H9 (cell line): ENCODE measurements at regions not wholly inside any gene's neighbourhood (a gene's known extent, or its start where the extent isn't known, plus 50 kb on each side); places are given as distances from the start of the nearest gene placed in this dataset.

ENCODE experiments used
- DNase-seq: peaks from one replicate; pipeline ENCODE4 v3.0.0-alpha.2; 2017
- H2AFZ ChIP-seq: one replicate; pipeline ENCODE4 v1.6.1; 2013; ENCODE audit warnings: mild to moderate bottlenecking, low read length, control low read depth, moderate library complexity
- H2AK5ac ChIP-seq: 2 replicates; pipeline ENCODE4 v1.6.1; 2013; ENCODE audit warnings: low read length, control low read depth, mixed read lengths; ENCODE audit not compliant: insufficient read length
- H2BK120ac ChIP-seq: one replicate; pipeline ENCODE4 v1.6.1; 2013; ENCODE audit warnings: low read depth, mild to moderate bottlenecking, low read length, control low read depth, inconsistent platforms; ENCODE audit not compliant: poor library complexity, severe bottlenecking
- H2BK12ac ChIP-seq: 2 replicates; pipeline ENCODE4 v1.6.1; 2013; ENCODE audit warnings: low read length, control low read depth, mixed read lengths, low read depth; ENCODE audit not compliant: insufficient read length
- H2BK15ac ChIP-seq: 2 replicates; pipeline ENCODE4 v1.6.1; 2013; ENCODE audit warnings: low read depth, low read length, control low read depth
- H2BK20ac ChIP-seq: one replicate; pipeline ENCODE4 v1.6.1; 2013; ENCODE audit warnings: low read depth, mild to moderate bottlenecking, low read length, control low read depth, inconsistent platforms; ENCODE audit not compliant: poor library complexity, severe bottlenecking
- H2BK5ac ChIP-seq: 2 replicates; pipeline ENCODE4 v1.6.1; 2013; ENCODE audit warnings: low read length, control low read depth, mixed read lengths; ENCODE audit not compliant: insufficient read length
- H3K14ac ChIP-seq: 2 replicates; pipeline ENCODE4 v1.6.1; 2013; ENCODE audit warnings: low read length, control low read depth; ENCODE audit not compliant: insufficient read depth
- H3K18ac ChIP-seq: 2 replicates; pipeline ENCODE4 v1.6.1; 2013; ENCODE audit warnings: low read depth, mild to moderate bottlenecking, mixed read lengths, low read length, control low read depth; ENCODE audit not compliant: insufficient read length
- H3K23ac ChIP-seq: 2 replicates; pipeline ENCODE4 v1.6.1; 2013; ENCODE audit warnings: low read length, control low read depth, mixed read lengths, low read depth; ENCODE audit not compliant: insufficient read length
- H3K23me2 ChIP-seq: 2 replicates; pipeline ENCODE4 v1.6.1; 2013; ENCODE audit warnings: low read depth, mild to moderate bottlenecking, mixed read lengths, low read length, control low read depth; ENCODE audit not compliant: insufficient read length, poor library complexity, severe bottlenecking
- H3K27ac ChIP-seq: 2 replicates; pipeline ENCODE4 v1.5.1; 2013; ENCODE audit warnings: low read length, control low read depth, mixed read lengths, low read depth; ENCODE audit not compliant: insufficient read length
- H3K27me3 ChIP-seq: 2 replicates; pipeline ENCODE4 v1.6.1; 2013; ENCODE audit warnings: low read length, control low read depth, inconsistent platforms; ENCODE audit not compliant: insufficient read depth
- H3K4ac ChIP-seq: 2 replicates; pipeline ENCODE4 v1.6.1; 2013; ENCODE audit warnings: low read depth, mild to moderate bottlenecking, control low read depth, inconsistent platforms, low read length, moderate library complexity
- H3K4me1 ChIP-seq: 2 replicates; pipeline ENCODE4 v1.6.1; 2013; ENCODE audit warnings: low read length, control low read depth, inconsistent platforms; ENCODE audit not compliant: insufficient read depth
- H3K4me2 ChIP-seq: 2 replicates; pipeline ENCODE4 v1.6.1; 2013; ENCODE audit warnings: low read length, control low read depth, mixed read lengths; ENCODE audit not compliant: insufficient read length, insufficient read depth
- H3K56ac ChIP-seq: 2 replicates; pipeline ENCODE4 v1.6.1; 2013; ENCODE audit warnings: low read depth, mild to moderate bottlenecking, mixed read lengths, low read length, control low read depth; ENCODE audit not compliant: insufficient read length
- H3K79me1 ChIP-seq: 2 replicates; pipeline ENCODE4 v1.6.1; 2013; ENCODE audit warnings: low read depth, mild to moderate bottlenecking, moderate library complexity, low read length, control low read depth, inconsistent platforms; ENCODE audit not compliant: insufficient read depth, poor library complexity, severe bottlenecking
- H3K79me2 ChIP-seq: 2 replicates; pipeline ENCODE4 v1.6.1; 2013; ENCODE audit warnings: low read length, control low read depth, inconsistent platforms; ENCODE audit not compliant: insufficient read depth
- H3K9ac ChIP-seq: 2 replicates; pipeline ENCODE4 v1.6.1; 2013; ENCODE audit warnings: low read length, control low read depth, mixed read lengths; ENCODE audit not compliant: insufficient read length; ENCODE audit errors: extremely low read depth
- H3K9me3 ChIP-seq: one replicate; pipeline ENCODE4 v1.6.1; 2013; ENCODE audit warnings: low read depth, low read length, inconsistent platforms; ENCODE audit not compliant: control insufficient read depth
- H3T11ph ChIP-seq: one replicate; pipeline ENCODE4 v1.6.1; 2013; ENCODE audit warnings: mild to moderate bottlenecking, low read length, control low read depth, inconsistent platforms
- H4K20me1 ChIP-seq: one replicate; pipeline ENCODE4 v1.6.1; 2013; ENCODE audit not compliant: control insufficient read depth, insufficient read length, insufficient read depth
- H4K5ac ChIP-seq: 2 replicates; pipeline ENCODE4 v1.6.1; 2013; ENCODE audit warnings: low read depth, mild to moderate bottlenecking, mixed read lengths, low read length, control low read depth; ENCODE audit not compliant: insufficient read length
- H4K8ac ChIP-seq: replicated peaks from 2 replicates; pipeline ENCODE4 v1.6.1; 2013; ENCODE audit warnings: low read length, control low read depth, mixed read lengths, low read depth; ENCODE audit not compliant: insufficient read length
- H4K91ac ChIP-seq: 2 replicates; pipeline ENCODE4 v1.6.1; 2013; ENCODE audit warnings: low read depth, mild to moderate bottlenecking, moderate library complexity, mixed read lengths, low read length, control low read depth; ENCODE audit not compliant: insufficient read length
- H3K27ac Mint-ChIP-seq, 3 experiments: 2 replicates in 2 of 3; 3 replicates in 1 of 3; pipeline ENCODE4 v1.8.0; 2020 to 2021; ENCODE audit warnings: mixed read lengths in 3 of 3, mild to moderate bottlenecking in 1 of 3, moderate library complexity in 1 of 3
- H3K27me3 Mint-ChIP-seq: 2 replicates; pipeline ENCODE4 v1.8.0; 2021; ENCODE audit warnings: low read depth, mild to moderate bottlenecking, moderate library complexity, mixed read lengths
- H3K36me3 Mint-ChIP-seq, 3 experiments: 2 replicates in 2 of 3; 3 replicates in 1 of 3; pipeline ENCODE4 v1.8.0; 2020 to 2021; ENCODE audit warnings: low read depth in 3 of 3, mixed read lengths in 3 of 3; ENCODE audit not compliant: insufficient read depth in 1 of 3
- H3K4me1 Mint-ChIP-seq, 2 experiments: 2 replicates each; pipeline ENCODE4 v1.8.0; 2020; ENCODE audit warnings: mixed read lengths in 2 of 2
- H3K4me3 Mint-ChIP-seq, 2 experiments: 2 replicates in 1 of 2; 3 replicates in 1 of 2; pipeline ENCODE4 v1.8.0; 2020 to 2021; ENCODE audit warnings: mild to moderate bottlenecking in 2 of 2, mixed read lengths in 2 of 2, moderate library complexity in 1 of 2
- H3K9me3 Mint-ChIP-seq, 2 experiments: 2 replicates in 1 of 2; 3 replicates in 1 of 2; pipeline ENCODE4 v1.8.0; 2020; ENCODE audit warnings: mild to moderate bottlenecking in 2 of 2, mixed read lengths in 2 of 2, moderate library complexity in 1 of 2
- WGBS: extraction: QIAGEN DNeasy Blood & Tissue Kit; methylation state at CpG from one replicate; pipeline ENCODE4 v1.1.7; 2013; ENCODE audit warnings: missing lambda C conversion rate, low lambda C conversion rate, mixed read lengths; ENCODE audit not compliant: insufficient read length; ENCODE audit errors: extremely low coverage; 5-methylcytosine and 5-hydroxymethylcytosine counted together
- TF ChIP-seq, protein P1 (sequence below): fragments of 200-600 bp; sonication (generic); conservative IDR thresholded peaks from 3 replicates; pipeline ENCODE4 v1.8.0; 2021; ENCODE audit warnings: antibody characterized with exemption, mild to moderate bottlenecking

DNA sequence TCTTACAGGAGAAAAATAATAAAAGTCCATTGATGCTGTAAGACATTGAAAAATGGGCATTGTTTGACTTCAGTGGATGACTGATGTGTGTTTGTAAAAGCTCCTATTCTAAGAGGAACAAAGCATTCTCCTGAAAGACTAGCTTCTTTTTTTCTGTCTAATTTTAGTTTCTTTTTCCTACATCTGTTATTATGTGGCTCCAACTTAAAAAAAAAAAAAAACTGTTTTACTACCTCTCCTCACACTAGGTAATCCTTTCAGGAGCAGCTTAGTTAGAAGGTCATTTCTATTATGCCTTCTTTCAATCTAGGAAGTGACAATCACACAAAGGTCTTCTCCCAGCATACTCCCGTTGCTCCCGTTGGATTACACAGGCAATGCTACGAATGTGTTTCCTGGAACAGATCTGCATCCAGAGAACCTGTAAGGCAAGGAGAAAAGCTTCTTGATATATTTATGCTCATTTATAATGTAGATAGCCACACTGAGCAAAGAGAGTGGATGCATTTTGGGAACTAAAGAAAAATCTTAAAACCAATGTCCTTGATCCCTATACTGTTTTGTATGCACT, 595.1 kb upstream of the CCDC179 start:
- no peaks in the 10 kb centered on the region for H3K79me2 ChIP-seq
- no peaks in the 10 kb centered on the region for H3K23me2 ChIP-seq
- no peak overlapping the region for H3K23ac ChIP-seq
- no peaks in the 10 kb centered on the region for H3K79me1 ChIP-seq
- no peak overlapping the region for H2BK5ac ChIP-seq
- no peak overlapping the region for H3K27ac ChIP-seq
- no peak overlapping the region for H2BK15ac ChIP-seq
- H3K9me3 Mint-ChIP-seq: peaks cover 0 to 5% of the 10 kb centered on the region in 2 experiments; a peak in 1 of 5 replicates
- H3K4me1 Mint-ChIP-seq: peaks cover 0 to 2% of the 10 kb centered on the region in 2 experiments; a peak in 1 of 4 replicates
- no peak overlapping the region for H2AK5ac ChIP-seq
- H3K36me3 Mint-ChIP-seq: no peaks in the 10 kb centered on the region
- no peak overlapping the region for H3K14ac ChIP-seq
- H3K4me1 ChIP-seq: no peaks in the 10 kb centered on the region
- no peak overlapping the region for H4K5ac ChIP-seq
- no peaks in the 10 kb centered on the region for H3K9me3 ChIP-seq
- H4K91ac ChIP-seq: no peak overlapping the region
- no peak overlapping the region for H3K4me2 ChIP-seq
- no peak for DNase-seq
- no peaks in the 10 kb centered on the region for H4K20me1 ChIP-seq
- H2BK120ac ChIP-seq: no peak overlapping the region
- no peak overlapping the region for H3K56ac ChIP-seq
- H3K9ac ChIP-seq: no peak overlapping the region
- H3T11ph ChIP-seq: no peak overlapping the region
- H3K4me3 Mint-ChIP-seq: no peak overlapping the region
- H4K8ac ChIP-seq: no peak overlapping the region
- H2BK20ac ChIP-seq: no peak overlapping the region
- no peak overlapping the region for H2AFZ ChIP-seq
- TF ChIP-seq, protein P1, sequence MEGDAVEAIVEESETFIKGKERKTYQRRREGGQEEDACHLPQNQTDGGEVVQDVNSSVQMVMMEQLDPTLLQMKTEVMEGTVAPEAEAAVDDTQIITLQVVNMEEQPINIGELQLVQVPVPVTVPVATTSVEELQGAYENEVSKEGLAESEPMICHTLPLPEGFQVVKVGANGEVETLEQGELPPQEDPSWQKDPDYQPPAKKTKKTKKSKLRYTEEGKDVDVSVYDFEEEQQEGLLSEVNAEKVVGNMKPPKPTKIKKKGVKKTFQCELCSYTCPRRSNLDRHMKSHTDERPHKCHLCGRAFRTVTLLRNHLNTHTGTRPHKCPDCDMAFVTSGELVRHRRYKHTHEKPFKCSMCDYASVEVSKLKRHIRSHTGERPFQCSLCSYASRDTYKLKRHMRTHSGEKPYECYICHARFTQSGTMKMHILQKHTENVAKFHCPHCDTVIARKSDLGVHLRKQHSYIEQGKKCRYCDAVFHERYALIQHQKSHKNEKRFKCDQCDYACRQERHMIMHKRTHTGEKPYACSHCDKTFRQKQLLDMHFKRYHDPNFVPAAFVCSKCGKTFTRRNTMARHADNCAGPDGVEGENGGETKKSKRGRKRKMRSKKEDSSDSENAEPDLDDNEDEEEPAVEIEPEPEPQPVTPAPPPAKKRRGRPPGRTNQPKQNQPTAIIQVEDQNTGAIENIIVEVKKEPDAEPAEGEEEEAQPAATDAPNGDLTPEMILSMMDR: no peak
- WGBS: no CpG with 5 or more reads among the region's 3 CpGs
- no peak overlapping the region for H3K18ac ChIP-seq
- H3K27ac Mint-ChIP-seq: no peak overlapping the region
- H3K27me3 ChIP-seq: no peaks in the 10 kb centered on the region
- H2BK12ac ChIP-seq: no peak overlapping the region
- no peaks in the 10 kb centered on the region; the same call in 1 of the 2 replicates for H3K27me3 Mint-ChIP-seq
- H3K4ac ChIP-seq: no peak overlapping the region
